HG02610 (cell line): ENCODE measurements at regions not wholly inside any gene's neighbourhood (a gene's known extent, or its start where the extent isn't known, plus 50 kb on each side); places are given as distances from the start of the nearest gene placed in this dataset.
A peak's percentile ranks its signal among the peaks of the same experiment; 100 is the strongest.

Experiments
- ATAC-seq: cut with Tn5 transposase; IDR thresholded peaks from one replicate; pipeline ENCODE4 v1.9.1; 2021; ENCODE audit warnings: mild to moderate bottlenecking, moderate library complexity; ENCODE audit not compliant: unreplicated experiment

- ATAC-seq, result no peak
Measured at GRCh38 chr4:104763554-104764222, 269.0 kb upstream of the CXXC4 start.

GRCh38 chr4:104766676-104767075 is 272.0 kb upstream of the CXXC4 start:
- ATAC-seq, result no peak

- peak; percentile 52 for ATAC-seq
Measured at GRCh38 chr4:104772849-104773248, 278.2 kb upstream of the CXXC4 start.

GRCh38 chr4:104795264-104795939 is 300.7 kb upstream of the CXXC4 start:
- ATAC-seq, result peak; percentile 98

GRCh38 chr4:104811727-104812126 is 317.0 kb upstream of the CXXC4 start:
- no peak for ATAC-seq

- ATAC-seq, result peak; percentile 76
Measured at GRCh38 chr4:104815665-104816064, 321.0 kb upstream of the CXXC4 start.

- ATAC-seq, result no peak
Measured at GRCh38 chr4:104818579-104818978, 323.9 kb upstream of the CXXC4 start.

GRCh38 chr4:104826171-104826570 is 320.5 kb upstream of the TET2 start:
- no peak for ATAC-seq

GRCh38 chr4:104829761-104830160 is 316.9 kb upstream of the TET2 start:
- ATAC-seq, result no peak

GRCh38 chr4:104848597-104849225 is 298.0 kb upstream of the TET2 start:
- ATAC-seq, result no peak

- ATAC-seq, result no peak
Measured at GRCh38 chr4:104859601-104860237, 287.0 kb upstream of the TET2 start.

- peak; percentile 81 for ATAC-seq
Measured at GRCh38 chr4:104860238-104861123, 286.2 kb upstream of the TET2 start.

GRCh38 chr4:104866809-104867208 is 279.9 kb upstream of the TET2 start:
- ATAC-seq, result no peak

GRCh38 chr4:104868533-104868932 is 278.1 kb upstream of the TET2 start:
- ATAC-seq, result peak; percentile 61

- ATAC-seq, result peak; percentile 93
Measured at GRCh38 chr4:104868958-104869357, 277.7 kb upstream of the TET2 start.

- ATAC-seq, result no peak
Measured at GRCh38 chr4:104869831-104870230, 276.8 kb upstream of the TET2 start.

- ATAC-seq, result peak; percentile 22
Measured at GRCh38 chr4:104870495-104871233, 276.0 kb upstream of the TET2 start.

- ATAC-seq, result no peak
Measured at GRCh38 chr4:104878936-104879335, 267.7 kb upstream of the TET2 start.

GRCh38 chr4:104879367-104879766 is 267.3 kb upstream of the TET2 start:
- peak; percentile 40 for ATAC-seq

GRCh38 chr4:104879854-104880253 is 266.8 kb upstream of the TET2 start:
- ATAC-seq, result no peak
